ENCODE measurements at regions not wholly inside any gene's neighbourhood (a gene's known extent, or its start where the extent isn't known, plus 50 kb on each side); places are given as distances from the start of the nearest gene placed in this dataset.

DNA sequence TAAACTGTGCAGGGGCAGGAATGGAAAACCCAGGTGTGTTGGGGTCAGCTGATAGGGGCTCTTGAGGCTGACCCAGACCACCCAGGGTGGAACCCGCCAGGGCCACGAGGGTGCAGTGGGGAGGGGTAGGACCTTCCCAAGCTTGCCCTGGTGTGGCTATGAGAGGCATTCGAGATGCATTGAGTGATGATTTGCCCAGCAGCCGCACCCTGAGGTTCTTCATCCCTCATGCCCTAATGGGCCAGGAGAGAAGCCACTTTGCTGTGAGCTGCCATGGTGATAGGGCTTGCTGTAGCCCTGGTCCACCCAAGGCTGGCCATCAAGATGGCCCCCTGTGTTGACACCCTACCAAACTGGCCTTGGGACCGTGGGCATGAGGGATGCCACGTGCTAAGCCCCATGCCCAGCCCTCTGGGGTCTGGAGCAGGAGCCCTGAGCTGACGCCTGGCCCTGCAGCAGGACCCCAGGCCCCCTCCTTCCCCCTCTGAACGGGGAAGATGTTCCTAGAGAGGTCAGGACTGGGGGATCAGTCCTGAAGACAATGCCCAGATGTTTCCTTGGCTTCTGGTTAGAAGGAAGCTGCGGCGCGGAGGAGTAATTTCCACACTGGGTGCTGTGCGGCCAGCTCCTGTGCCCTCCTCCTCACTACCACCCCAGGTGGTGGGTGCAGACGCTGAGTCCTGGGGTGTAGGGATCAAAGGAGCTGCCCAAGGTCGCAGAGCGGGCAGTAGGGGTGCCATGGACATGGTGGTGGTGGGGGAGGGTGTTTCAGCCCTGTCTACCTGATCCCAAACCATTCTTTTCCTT, 122.5 kb upstream of the HDAC4 start:
- no peak for DNase-seq (ENCODE audit: low read depth in 2 of 2)

GRCh38 chr2:239522740-239523119, 121.9 kb upstream of the HDAC4 start:
- no peak for DNase-seq (ENCODE audit: low read depth in 2 of 2)

DNA sequence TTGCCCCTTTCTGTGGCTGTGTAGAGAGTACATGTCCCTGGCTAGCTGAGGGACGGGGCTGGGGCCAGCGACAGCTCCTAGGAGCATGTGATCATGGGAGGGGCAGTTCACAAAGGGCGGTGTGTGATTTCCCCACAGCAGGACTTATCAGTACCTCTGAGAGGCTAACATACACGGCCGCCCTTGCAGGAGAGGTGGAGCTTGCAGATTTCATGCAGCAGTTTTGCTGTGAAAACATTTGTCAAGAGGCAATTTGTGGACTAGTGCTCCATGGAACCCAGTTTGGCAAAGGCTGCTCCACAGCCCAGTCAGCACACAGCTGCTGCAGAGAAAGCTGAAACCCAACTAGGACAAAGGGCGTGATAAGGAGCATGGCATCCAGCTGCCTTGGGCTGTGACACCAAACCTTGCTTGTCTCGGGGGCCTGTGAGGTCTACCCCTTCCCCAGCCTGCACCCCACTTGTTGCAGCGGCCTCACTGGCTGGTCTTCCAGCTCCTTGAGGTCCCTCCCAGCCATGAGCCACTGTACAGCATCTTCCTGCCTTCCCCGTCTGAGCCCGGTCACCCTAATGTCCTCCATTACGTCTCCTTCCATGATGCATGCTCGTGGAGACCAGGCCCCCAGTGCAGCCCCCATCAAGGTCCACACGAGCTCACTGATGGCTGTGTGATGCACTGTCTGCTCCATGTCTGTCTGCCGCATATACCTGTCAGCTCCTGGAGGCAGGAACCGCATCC, 121.4 kb upstream of the HDAC4 start:
- DNase-seq (ENCODE audit: low read depth in 2 of 2): no peak

GRCh38 chr2:239521518-239521815, 120.6 kb upstream of the HDAC4 start:
- DNase-seq (ENCODE audit: low read depth in 2 of 2): no peak

GRCh38 chr2:239520811-239521517, 120.1 kb upstream of the HDAC4 start:
- no peak for DNase-seq (ENCODE audit: low read depth in 2 of 2)

GRCh38 chr2:239519921-239520585, 119.2 kb upstream of the HDAC4 start:
- no peak for DNase-seq (ENCODE audit: low read depth in 2 of 2)

DNA sequence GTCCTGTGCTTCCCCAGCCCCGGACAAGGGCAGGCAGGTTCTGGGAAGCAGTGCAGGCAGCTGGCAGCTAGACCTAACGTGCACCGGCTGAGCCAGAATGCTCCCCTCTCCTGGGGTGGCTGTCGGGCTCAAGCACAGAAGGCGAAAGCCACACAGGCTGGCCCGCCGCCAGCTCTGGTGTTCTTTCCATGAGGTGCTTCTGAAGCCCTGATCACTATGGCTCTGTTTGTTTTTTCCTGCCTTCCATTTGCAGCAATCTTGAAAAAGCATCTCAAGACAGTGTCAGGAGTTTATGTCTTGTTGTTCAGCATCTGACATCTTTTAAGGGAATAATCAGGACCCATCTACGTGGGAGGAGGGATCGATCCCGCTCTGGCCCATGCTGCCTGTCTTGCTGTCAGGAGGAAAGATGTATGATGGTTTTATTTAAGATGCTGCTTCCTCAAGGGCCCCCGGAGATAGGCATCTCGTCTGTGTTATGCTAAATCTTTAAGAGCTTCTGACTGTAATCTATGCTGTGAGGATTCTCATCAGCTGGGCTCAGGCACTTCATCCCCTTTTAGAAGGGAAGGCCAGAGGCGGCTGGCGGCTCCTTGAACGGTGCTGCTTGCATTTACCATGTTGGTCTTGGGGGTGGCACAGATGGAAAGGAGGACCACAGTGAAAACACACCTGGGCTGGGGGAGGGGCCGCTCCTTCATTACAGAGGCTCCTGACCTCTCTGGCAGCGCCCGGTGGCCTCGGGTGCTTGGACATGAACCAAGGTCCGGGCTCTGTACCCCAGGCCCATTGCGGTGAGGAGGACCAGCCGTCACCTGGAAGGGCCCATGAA, 118.5 kb upstream of the HDAC4 start:
- DNase-seq (ENCODE audit: low read depth in 2 of 2): peak in 1 of 2 donors; percentile 10

DNA sequence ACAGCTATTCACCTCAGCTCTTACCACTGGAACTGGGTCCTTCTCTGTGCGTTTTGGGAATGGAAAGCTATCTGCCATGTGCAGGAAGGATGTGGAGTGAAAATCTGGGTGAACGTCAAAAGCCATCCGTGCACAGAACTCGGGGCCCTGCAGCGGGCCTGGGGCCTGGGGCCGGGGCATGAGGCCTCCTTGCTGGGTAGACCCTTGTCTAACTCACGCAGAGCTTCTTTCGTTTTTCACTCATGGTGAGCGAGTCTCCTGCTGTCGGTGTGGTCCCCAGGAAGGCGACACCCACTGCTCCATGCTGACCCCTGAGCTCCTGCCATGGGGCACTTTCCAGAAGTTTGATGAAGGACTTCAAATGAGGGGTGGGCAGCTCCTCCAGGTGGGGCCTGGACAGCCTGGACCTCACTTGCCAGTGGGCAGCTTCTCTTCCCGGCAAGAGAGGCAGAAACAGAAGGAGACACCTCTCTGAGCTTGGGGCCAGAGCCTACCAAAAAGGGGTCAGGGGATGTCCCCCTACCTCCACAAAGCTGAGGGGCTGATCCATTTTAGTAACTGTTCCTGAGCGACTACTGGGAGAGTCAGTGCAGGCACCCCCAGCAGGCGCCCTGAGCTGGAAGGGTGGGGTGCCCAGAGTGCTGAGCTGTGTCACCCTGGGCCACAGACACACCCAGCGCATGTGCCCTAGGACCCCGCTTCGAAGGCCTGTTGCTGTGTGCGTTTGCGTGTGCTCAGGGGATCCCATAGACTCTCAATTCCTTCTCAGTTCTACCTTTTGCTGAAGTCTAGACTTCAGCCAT, 117.7 kb upstream of the HDAC4 start:
- DNase-seq (ENCODE audit: low read depth in 2 of 2): no peak

DNA sequence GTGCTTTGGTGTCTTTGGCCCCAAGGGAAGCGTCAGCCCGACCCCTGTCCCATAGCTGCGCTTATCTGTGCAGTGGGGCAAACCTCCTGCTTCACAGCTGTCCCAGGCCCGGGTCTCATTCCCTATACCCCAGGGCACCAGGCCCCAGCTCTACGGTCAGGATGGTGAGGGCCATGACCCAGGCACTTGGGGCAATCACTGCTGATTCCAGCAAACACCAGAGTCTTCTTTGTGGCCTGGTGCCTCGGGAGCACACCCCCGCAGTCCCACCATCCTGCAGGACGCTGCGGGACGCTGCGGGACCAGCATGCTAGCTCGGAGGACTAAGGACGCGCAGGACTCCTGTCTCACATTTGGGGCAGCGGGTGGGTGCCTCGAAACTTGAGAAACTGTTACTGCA, 116.9 kb upstream of the HDAC4 start:
- no peak for DNase-seq (ENCODE audit: low read depth in 2 of 2)

DNA sequence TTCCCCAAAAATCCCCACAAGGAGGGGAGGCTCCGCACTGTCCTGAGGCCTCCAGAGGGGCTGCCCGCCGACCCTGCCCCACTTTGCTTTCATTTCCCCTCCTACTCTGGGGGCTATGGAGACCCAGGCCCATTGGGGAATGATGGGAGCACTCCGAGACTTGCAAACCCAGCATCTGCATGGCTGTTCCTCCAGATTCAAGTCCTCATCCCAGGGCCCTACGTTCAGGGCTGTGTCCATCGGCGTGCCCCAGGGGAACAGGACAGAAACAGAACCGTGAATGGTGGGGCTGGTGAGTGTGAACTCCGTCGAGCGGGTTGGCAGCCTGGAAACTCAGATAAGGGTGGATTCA, 116.1 kb upstream of the HDAC4 start:
- no peak for DNase-seq (ENCODE audit: low read depth in 2 of 2)

DNA sequence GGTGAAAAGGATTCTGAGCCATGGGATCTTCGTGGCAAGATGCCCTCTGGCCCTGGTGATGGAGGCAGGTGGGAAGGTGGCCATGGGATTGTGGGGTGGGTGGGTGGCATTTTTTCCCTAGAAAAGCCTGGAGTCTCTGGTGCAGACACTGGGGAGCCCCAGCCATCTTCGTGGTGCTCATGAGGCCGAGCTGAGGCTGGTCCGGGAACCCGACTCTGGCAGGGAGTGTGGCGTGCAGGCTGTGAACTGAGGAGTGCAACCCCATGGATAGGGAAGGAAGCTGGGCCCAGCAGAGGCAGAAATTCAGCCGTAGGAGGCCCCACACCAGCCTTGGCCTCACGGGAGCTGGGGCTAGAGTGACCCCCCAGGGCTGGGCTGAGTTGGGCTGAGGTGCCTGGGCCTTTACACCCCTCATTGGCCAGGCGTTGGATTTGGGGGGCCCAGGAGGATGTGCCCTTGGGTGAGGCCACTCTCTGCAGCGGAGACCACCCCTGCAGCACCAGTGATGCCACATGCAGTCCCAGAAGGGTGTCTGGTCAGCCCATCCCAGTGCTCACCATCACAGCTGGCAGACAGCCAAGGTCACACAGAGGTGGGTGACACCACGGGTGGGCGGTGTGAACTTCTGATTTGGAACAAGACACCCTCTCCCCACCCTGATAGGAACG, 115.6 kb upstream of the HDAC4 start:
- no peak for DNase-seq (ENCODE audit: low read depth in 2 of 2)

DNA sequence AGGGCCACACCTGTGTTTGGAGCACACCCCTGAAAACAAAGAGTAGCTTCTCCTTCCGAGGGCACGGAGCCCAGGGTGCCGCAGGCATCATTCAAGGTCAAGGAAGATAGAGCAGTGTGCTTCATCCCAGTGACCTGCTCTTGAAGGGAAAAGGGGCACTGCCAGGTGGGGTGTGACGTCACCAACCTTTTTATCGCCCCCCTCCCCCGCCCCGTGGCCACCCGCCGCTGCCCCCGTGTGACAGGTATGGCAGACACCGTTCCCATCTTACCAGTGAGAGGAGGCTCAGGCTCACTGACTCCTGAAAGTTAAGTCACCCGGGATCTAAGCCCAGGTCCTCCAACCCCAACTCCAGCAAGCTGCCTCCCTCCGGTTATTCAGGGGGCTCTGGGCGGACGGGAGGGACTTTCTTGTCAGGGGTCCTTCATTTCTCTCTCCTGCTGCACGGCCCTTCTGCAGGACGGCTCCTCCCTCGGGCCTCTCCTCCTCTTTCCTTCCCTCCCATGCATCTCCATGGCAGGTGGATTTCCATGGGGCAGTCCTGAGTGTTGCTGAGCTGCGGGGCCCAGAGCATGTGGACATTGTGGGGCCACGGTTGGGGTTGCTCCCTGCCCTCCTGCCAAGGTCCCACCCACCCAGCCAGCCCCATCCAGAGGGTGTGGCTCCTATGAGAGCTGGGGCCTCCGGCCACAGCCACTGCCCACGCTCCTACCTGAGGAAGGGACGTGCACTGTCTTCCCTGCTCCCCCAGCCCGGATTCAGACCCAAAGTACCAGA, 114.1 kb upstream of the HDAC4 start:
- DNase-seq (ENCODE audit: low read depth in 2 of 2): no peak

- DNase-seq (ENCODE audit: low read depth in 2 of 2): no peak
Observed at GRCh38 chr2:239512054-239512453, 111.2 kb upstream of the HDAC4 start.

GRCh38 chr2:239509373-239510143, 108.7 kb upstream of the HDAC4 start:
- DNase-seq (ENCODE audit: low read depth in 2 of 2): no peak

DNA sequence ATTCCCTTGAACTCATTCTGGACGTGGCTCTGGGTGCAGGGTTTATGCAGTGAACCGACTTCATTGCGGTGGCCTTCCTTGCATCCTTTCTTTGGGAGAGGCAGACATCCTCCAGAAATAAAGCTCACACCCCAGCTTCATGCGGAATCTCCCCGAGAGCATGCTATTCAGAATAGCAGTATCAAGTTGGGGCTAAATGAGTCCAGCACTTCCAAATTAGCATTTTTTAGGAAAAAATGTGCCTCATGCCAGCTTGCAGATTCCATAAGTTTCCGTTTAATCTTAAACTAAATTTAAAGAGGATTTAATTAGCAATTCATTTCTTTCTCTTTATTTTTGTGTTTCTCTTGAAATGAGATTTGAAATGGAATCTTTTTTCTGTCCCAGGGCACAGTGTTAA, 107.4 kb upstream of the HDAC4 start:
- DNase-seq (ENCODE audit: low read depth in 2 of 2): no peak

DNA sequence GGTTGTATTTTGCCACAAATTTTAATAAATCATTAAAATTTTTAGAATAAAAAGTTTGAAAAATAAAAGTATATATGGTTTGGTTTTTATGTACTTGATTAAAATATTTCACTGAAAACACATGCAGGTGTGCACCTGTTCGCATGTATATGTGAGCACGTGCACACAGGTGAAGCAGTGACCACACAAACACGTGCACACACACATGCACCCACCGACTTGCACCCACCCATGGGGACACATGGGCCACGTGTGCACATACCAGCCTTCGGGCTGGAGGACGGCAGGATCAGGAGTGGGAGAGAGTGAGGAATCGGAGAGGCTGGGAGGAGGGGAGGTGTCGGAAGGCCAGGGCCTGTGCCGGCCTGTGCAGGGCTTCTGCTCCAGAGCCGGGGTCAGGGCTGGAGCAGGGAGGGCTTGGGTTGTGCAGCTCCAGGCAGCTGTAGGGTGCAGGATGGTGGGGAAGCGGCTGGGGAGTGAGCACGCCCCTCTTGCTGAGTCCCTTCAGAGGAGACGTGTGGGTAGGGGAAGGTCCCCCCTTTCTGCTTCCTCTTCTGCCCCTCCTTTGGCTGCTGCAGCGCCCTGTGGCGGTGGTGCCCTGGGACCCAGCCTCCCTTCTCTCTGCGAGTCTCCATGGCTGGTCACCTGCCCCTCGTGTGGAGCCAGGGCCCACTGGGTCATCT, 106.9 kb upstream of the HDAC4 start:
- DNase-seq (ENCODE audit: low read depth in 2 of 2): no peak

GRCh38 chr2:239506961-239507360, 106.1 kb upstream of the HDAC4 start:
- DNase-seq (ENCODE audit: low read depth in 2 of 2): no peak
